ENCODE measurements at regions not wholly inside any gene's neighbourhood (a gene's known extent, or its start where the extent isn't known, plus 50 kb on each side); places are given as distances from the start of the nearest gene placed in this dataset.
"Not testable (repeated sequence)": the region's sequence is repeated elsewhere in the genome, so short reads cannot be mapped to it uniquely, and the experiment has no call there.

DNA sequence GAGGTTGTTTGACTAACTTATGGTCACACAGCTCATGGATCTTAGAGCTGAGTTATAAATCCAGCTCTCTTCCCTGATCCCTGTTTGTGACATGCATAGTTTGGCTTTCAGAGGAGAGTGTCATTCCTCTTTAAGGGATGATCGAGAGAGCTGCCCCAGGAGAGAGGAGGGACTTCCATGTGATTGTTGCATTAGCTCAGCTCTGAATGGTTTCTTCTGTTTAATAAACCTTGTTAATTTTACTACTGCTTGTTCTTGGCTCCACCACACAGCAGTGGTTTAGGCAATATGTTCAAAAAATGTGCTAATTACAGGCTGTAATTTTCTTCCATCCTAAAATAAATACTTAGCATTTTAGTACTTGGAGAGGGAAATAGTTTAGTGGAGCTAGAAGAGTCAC lies 152.5 kb downstream of the C12orf75 start:
- peak; percentile 52 for DNase-seq

DNA sequence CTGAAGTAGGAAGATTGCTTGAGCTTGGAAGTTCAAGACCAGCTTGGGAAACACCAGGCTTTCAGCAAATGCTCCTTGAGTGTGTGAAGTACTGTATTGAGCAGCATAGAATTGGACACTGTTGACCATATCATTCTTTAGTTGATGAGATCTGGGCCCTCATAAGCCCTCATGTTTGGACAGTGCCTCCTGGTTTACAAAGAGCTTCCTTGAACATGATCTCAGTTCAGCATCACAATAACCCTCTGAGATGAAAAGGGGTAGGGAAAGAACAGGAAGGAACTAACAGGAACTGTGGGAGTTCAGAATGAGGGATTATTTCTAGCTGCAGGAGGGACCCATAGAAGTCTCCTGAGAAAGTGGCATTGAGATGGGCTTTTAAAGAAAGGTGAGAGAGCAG lies 153.2 kb downstream of the C12orf75 start:
- no peak for DNase-seq

GRCh38 chr12:105485321-105485910 lies 154.9 kb downstream of the C12orf75 start:
- DNase-seq = peak; percentile 87

- peak; percentile 21 for DNase-seq
Observed at GRCh38 chr12:105485921-105486320, 155.4 kb downstream of the C12orf75 start.

DNA sequence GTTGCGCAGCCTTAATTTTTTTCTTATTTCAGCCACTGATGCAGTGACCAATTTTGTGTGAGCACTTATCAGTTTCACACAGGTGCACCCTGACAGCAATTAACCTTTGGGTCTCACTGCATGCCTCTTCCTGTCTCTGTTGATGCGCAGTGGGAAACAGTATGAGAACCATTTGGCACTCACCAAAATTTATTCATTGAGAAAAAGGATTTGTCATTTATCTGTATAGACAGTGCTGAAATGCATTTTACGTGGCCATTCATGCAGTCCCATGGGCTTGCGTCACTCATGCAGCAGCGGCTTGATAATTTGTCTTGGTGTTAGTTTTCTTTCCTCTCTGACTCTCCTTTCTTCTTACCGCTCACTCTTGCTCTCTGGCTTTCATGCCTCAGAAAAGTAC lies 157.5 kb downstream of the C12orf75 start:
- peak; percentile 30 for DNase-seq

GRCh38 chr12:105492591-105493545 lies 162.4 kb downstream of the C12orf75 start:
- peak; percentile 92 for DNase-seq

GRCh38 chr12:105499205-105499604 lies 168.7 kb downstream of the C12orf75 start:
- DNase-seq = no peak

DNA sequence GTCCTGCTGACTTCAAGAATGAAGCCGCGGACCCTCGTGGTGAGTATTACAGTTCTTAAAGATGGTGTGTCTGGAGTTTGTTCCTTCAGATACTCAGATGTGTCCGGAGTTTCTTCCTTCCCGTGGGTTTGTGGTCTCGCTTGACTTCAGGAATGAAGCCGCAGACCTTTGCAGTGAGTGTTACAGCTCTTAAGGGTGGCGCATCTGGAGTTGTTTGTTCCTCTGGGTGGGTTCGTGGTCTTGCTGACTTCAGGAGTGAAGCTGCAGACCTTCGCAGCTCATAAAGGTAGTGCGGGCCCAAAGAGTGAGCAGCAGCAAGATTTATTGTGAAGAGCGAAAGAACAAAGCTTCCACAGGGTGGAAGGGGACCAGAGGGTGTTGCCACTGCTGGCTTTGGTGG lies 170.2 kb downstream of the C12orf75 start:
- not testable (repeated sequence) for DNase-seq

GRCh38 chr12:105502426-105502930 lies 172.0 kb downstream of the C12orf75 start:
- DNase-seq = no peak

- DNase-seq = no peak
Observed at GRCh38 chr12:105503619-105504018, 173.1 kb downstream of the C12orf75 start.

GRCh38 chr12:105504286-105504685 lies 173.8 kb downstream of the C12orf75 start:
- no peak for DNase-seq

GRCh38 chr12:105506678-105507310 lies 176.3 kb downstream of the C12orf75 start:
- no peak for DNase-seq

- DNase-seq = peak; percentile 84
Observed at GRCh38 chr12:105507311-105508038, 177.0 kb downstream of the C12orf75 start.

- no peak for DNase-seq
Observed at GRCh38 chr12:105508096-105508495, 177.6 kb downstream of the C12orf75 start.

DNA sequence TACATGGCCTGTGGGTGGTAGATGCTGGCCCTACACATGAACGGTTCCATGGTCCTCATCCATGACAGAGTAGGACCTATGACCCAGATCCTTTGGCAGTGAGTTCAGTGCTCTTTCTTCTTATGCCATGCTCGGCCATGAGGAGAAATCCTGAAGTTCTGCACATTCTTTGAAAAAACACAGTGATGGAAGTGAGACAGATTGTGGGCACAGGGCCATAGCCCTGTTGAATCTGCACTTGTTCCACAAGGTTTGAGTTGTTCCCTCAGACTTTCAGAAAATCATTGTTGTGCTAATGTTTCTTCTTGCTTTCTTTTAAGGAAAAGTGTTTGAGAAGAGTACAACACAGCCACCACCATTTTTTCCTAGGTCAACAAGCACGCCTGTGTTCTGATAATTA lies 180.0 kb downstream of the C12orf75 start:
- DNase-seq = no peak

DNA sequence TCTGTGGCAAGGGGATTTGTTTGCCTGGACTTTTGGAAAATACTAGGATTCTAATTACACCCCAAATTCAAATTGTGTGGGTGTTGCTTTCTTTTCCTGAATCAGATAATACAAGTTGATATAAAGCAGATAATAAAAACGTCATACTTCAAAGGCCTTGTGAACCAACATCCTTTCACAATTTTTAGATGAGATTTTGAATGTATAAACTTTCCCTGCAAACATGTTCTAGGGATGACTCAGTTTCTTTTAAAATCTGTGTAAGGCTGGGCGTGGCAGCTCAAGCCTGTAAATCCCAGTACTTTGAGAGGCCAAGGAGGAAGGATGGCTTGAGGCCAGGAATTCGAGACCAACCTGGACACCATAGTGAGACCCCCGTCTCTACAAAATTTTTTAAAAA lies 182.4 kb downstream of the C12orf75 start:
- not testable (repeated sequence) for DNase-seq

GRCh38 chr12:105522166-105522825 lies 191.8 kb downstream of the C12orf75 start:
- DNase-seq = peak; percentile 95

DNA sequence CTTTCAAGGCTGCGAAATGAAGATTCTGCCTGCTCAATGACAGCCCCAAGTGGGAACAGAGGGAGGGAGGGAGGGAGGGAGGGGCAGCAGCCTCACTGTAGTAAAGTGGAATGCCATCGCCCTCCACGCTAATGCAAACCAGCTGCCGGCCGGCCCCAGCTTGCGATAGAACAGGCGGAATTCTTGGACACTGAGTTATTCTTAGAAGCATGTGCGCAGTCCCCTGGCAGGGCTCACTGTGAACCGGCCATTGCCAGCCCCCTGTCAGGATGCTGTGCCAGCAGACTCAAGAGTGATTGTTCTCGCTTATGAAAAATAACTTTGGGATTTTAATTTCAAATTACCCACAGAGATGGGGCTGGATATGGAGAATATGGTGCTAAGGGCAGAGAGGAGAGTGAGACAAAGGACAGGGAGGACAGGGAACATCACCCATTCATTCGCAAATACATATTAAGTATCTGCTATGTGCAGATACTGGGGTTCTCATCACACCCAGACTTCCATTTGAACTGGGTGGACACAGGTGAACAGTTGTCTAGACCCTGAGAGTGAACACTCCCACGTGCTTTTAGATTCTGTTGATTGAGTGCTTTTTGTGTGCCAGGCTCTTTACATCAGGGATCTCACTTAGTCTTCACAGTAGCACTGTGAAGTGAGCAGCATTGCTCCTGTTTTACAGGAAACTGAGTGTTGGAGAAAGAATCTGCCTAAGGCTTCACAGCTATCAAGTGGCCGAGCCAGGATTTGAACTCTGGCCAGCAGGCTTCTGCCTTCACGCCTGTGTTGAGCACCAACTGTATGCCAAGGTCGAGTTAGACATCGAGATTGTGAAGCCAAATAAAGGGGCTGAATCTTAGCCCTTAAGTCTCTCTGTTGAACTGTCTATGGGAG lies 192.9 kb downstream of the C12orf75 start:
- DNase-seq = peak; percentile 97

GRCh38 chr12:105524961-105525360 lies 194.5 kb downstream of the C12orf75 start:
- DNase-seq = peak; percentile 25

- DNase-seq = no peak
Observed at GRCh38 chr12:105534068-105534467, 203.6 kb downstream of the C12orf75 start.

DNA sequence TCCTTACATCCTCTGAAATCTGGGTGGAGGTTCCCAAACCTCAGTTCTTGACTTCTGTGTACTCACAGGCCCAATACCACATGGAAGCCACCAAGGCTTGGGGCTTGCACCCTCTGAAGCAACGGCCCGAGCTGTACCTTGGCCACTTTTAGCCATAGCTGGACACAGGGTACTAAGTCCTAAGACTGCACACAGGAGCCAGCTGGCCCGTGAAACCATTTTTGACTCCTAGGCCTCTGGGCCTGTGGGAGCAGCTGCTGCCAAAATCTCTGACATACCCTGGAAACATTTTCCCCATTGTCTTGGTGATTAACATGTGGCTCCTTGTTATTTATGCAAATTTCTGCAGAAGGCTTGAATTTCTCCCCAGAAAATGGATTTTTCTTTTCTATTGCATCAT lies 204.5 kb downstream of the C12orf75 start:
- DNase-seq = not testable (repeated sequence)
